Adrenal gland (tissue), 9 donors: ENCODE measurements at regions not wholly inside any gene's neighbourhood (a gene's known extent, or its start where the extent isn't known, plus 50 kb on each side); places are given as distances from the start of the nearest gene placed in this dataset.
"Not testable (repeated sequence)": the region's sequence is repeated elsewhere in the genome, so short reads cannot be mapped to it uniquely, and the experiment has no call there.

Experiments used
- DNase-seq, 7 donors: peaks; one replicate each; pipeline ENCODE4 v3.0.0-alpha.2; 2019 to 2020
- H3K27ac ChIP-seq, 5 donors: fragments of 200-600 bp; sonication (generic) in 4 of 5; 1 replicate in 3 of 5; 2 replicates in 2 of 5; pipeline versions ENCODE4 v1.5.1 to v1.8.0; 2016 to 2020; ENCODE audit warnings: mild to moderate bottlenecking in 1 of 5
- H3K27me3 ChIP-seq: fragments of 200-600 bp; 2 replicates; pipeline ENCODE4 v1.8.0; 2021
- H3K36me3 ChIP-seq, 2 donors: fragments of 200-600 bp; replicated peaks in 1 of 2; 1 replicate in 1 of 2; 2 replicates in 1 of 2; pipeline versions ENCODE4 v1.5.1 to v1.8.0; 2018 to 2022
- H3K4me1 ChIP-seq, 2 donors: fragments of 200-600 bp; replicated peaks in 1 of 2; 1 replicate in 1 of 2; 2 replicates in 1 of 2; pipeline versions ENCODE4 v1.5.1 to v1.8.0; 2018 to 2021
- H3K4me3 ChIP-seq, 4 donors: fragments of 200-600 bp; sonication (generic) in 3 of 4; one replicate each; pipeline ENCODE4 v1.5.1; 2016 to 2018
- H3K9me3 ChIP-seq, 3 donors: fragments of 200-600 bp; sonication (generic) in 1 of 3; replicated peaks in 1 of 3; 1 replicate in 2 of 3; 2 replicates in 1 of 3; pipeline versions ENCODE4 v1.5.1 to v1.8.0; 2016 to 2021
- CTCF ChIP-seq, 6 experiments: fragments of 450-650 bp in 4 of 6; fragments of 200-600 bp in 2 of 6; sonication (generic) in 1 of 6; IDR thresholded peaks; 1 replicate in 5 of 6; 2 replicates in 1 of 6; pipeline versions ENCODE4 v1.5.1 to v1.8.0; 2016 to 2021; ENCODE audit warnings: antibody characterized with exemption in 6 of 6, mild to moderate bottlenecking in 2 of 6, moderate library complexity in 1 of 6
- POLR2A ChIP-seq, 2 donors: fragments of 450-650 bp; IDR thresholded peaks; one replicate each; pipeline ENCODE4 v1.6.1; 2017; ENCODE audit warnings: antibody characterized with exemption in 2 of 2, mild to moderate bottlenecking in 2 of 2, moderate library complexity in 1 of 2
- WGBS, 4 donors: extraction: QIAGEN DNeasy Blood & Tissue Kit in 2 of 4; methylation state at CpG; one replicate each; pipeline versions ENCODE4 v1.1.5 to v1.1.7; 2013 to 2017; 5-methylcytosine and 5-hydroxymethylcytosine counted together
- intact Hi-C, 2 donors: fragments of 100-400 bp; cut with DNase I; formaldehyde crosslinking; loops; one replicate each; pipeline versions ENCODE4 v1.14.1 to v1.15.0; 2022 to 2023
- donor health status: healthy with polysubstance abuse.
- donor health status: Bipolar disorder and iron deficiency.
- donor health status: DM: yes; HTN: yes; CAD: no.
- donor health status: DM: no; HTN: no; CAD: no.
- donor health status: DM: no; HTN: no; CAD: no.

- no peak for DNase-seq
- Histone ChIP-seq H3K36me3 (no peaks in the 10 kb centered on the region), H3K27me3 (no peaks in the 10 kb centered on the region), H3K27ac (no peak overlapping the region), H3K4me3 (no peak overlapping the region), H3K9me3 (no peaks in the 10 kb centered on the region), H3K4me1 (no peaks in the 10 kb centered on the region)
- TF ChIP-seq POLR2A (IDR thresholded peaks at IDR 0.05) (no peak), CTCF (IDR thresholded peaks at IDR 0.05) (no peak)
- intact Hi-C loops = no loop called here
- WGBS, 4 donors = 34 to 49% (median 42%) methylated on average over 3 of the region's 3 CpGs
These were observed 221.7 kb upstream of the HTR1E start for GRCh38 chr6:86715676-86716075.

- intact Hi-C loops = no loop called here
- H3K27ac ChIP-seq = no peak overlapping the region
- no peak overlapping the region for H3K4me3 ChIP-seq
- no peak for DNase-seq
- H3K4me1 ChIP-seq = no peaks in the 10 kb centered on the region
- no peak for TF ChIP-seq CTCF (IDR thresholded peaks at IDR 0.05)
- no peak for TF ChIP-seq POLR2A (IDR thresholded peaks at IDR 0.05)
- 16 to 34% (median 18%) methylated on average over 2 of the region's 2 CpGs for WGBS, 4 donors
- no peaks in the 10 kb centered on the region for H3K9me3 ChIP-seq
- H3K27me3 ChIP-seq = no peaks in the 10 kb centered on the region
- H3K36me3 ChIP-seq = no peaks in the 10 kb centered on the region
These were observed 225.3 kb upstream of the HTR1E start for GRCh38 chr6:86712039-86712438.

- Histone ChIP-seq H3K4me3 (no peak overlapping the region), H3K27me3 (no peaks in the 10 kb centered on the region), H3K27ac (no peak overlapping the region), H3K9me3 (no peaks in the 10 kb centered on the region), H3K36me3 (no peaks in the 10 kb centered on the region), H3K4me1 (no peaks in the 10 kb centered on the region)
- 32 to 42% (median 42%) methylated on average over 2 of the region's 2 CpGs for WGBS, 4 donors
- TF ChIP-seq CTCF (IDR thresholded peaks at IDR 0.05) = no peak
- no peak for TF ChIP-seq POLR2A (IDR thresholded peaks at IDR 0.05)
- no peak for DNase-seq
- intact Hi-C loops = no loop called here
These were observed 229.7 kb upstream of the HTR1E start for GRCh38 chr6:86707545-86708120.

- no peaks in the 10 kb centered on the region for H3K4me1 ChIP-seq
- H3K27me3 ChIP-seq = no peaks in the 10 kb centered on the region
- no peak overlapping the region for H3K27ac ChIP-seq
- WGBS, 4 donors = 60 to 93% (median 78%) methylated on average over 1 to 4 of the region's 4 CpGs
- no peaks in the 10 kb centered on the region for H3K36me3 ChIP-seq
- no peaks in the 10 kb centered on the region for H3K9me3 ChIP-seq
- intact Hi-C loops = no loop called here
- no peak for DNase-seq
- H3K4me3 ChIP-seq = no peak overlapping the region
- TF ChIP-seq POLR2A (IDR thresholded peaks at IDR 0.05) = no peak
- no peak for TF ChIP-seq CTCF (IDR thresholded peaks at IDR 0.05)
These were observed 230.9 kb upstream of the HTR1E start for GRCh38 chr6:86706449-86706848.

- DNase-seq, H3K27ac ChIP-seq, H3K27me3 ChIP-seq, H3K36me3 ChIP-seq, H3K4me1 ChIP-seq, H3K9me3 ChIP-seq, H3K4me3 ChIP-seq, intact Hi-C loops: not testable (repeated sequence)
- WGBS, 4 donors = 61 to 75% (median 73%) methylated on average over 4 of the region's 4 CpGs
These were observed 236.1 kb upstream of the HTR1E start for GRCh38 chr6:86701228-86701627.
